ENCODE measurements at regions not wholly inside any gene's neighbourhood (a gene's known extent, or its start where the extent isn't known, plus 50 kb on each side); places are given as distances from the start of the nearest gene placed in this dataset.

GRCh38 chr1:82950606-82951200 is 1048.2 kb downstream of the TTLL7 start:
- no peaks in the 10 kb centered on the region for H3K36me3 ChIP-seq
- no peak for DNase-seq
- H3K27me3 ChIP-seq: no peaks in the 10 kb centered on the region
- H3K9me3 ChIP-seq: no peaks in the 10 kb centered on the region
- 85 to 87% methylated on average over 6 of the region's 6 CpGs for WGBS, 2 donors
- intact Hi-C loops (cut with DNase I): no loop called here
- H3K4me1 ChIP-seq: no peaks in the 10 kb centered on the region
- TF ChIP-seq POLR2A (IDR thresholded peaks at IDR 0.05) (no peak), CTCF (IDR thresholded peaks at IDR 0.05) (no peak)
- H3K4me3 ChIP-seq: no peak overlapping the region
- no peak overlapping the region for H3K27ac ChIP-seq

GRCh38 chr1:82948386-82948785 is 1050.5 kb downstream of the TTLL7 start:
- WGBS, 2 donors: 16 to 29% methylated on average over 1 of the region's 1 CpG
- DNase-seq: no peak
- no peak overlapping the region for H3K4me3 ChIP-seq
- no peak overlapping the region for H3K27ac ChIP-seq
- H3K27me3 ChIP-seq: no peaks in the 10 kb centered on the region
- TF ChIP-seq CTCF (IDR thresholded peaks at IDR 0.05) (no peak), POLR2A (IDR thresholded peaks at IDR 0.05) (no peak)
- H3K9me3 ChIP-seq: no peaks in the 10 kb centered on the region
- no peaks in the 10 kb centered on the region for H3K4me1 ChIP-seq
- H3K36me3 ChIP-seq: no peaks in the 10 kb centered on the region
- intact Hi-C loops (cut with DNase I): no loop called here

DNA sequence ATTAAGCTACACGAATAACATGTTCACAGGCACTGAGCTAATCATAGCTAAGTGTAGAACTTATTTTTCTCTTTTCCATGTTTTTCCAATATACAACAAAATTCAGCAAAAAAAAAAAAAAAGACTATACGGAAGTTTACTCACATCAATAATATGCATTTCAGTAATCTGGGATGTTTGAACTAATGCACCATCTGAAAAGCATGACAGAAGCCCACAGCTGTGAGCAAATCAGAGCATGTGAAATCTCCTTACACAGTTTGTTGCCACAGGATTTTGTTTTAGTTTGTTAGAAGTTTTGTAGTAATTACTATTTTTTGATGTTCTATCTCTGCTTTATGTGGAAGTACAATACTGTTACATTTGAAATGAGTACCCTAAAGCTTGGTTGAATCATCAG is 1051.7 kb downstream of the TTLL7 start:
- H3K36me3 ChIP-seq: no peaks in the 10 kb centered on the region
- H3K4me1 ChIP-seq: no peaks in the 10 kb centered on the region
- no peak overlapping the region for H3K27ac ChIP-seq
- TF ChIP-seq POLR2A (IDR thresholded peaks at IDR 0.05) (no peak), CTCF (IDR thresholded peaks at IDR 0.05) (no peak)
- no peaks in the 10 kb centered on the region for H3K9me3 ChIP-seq
- WGBS, 2 donors: 83 to 93% methylated on average over 2 of the region's 2 CpGs
- intact Hi-C loops (cut with DNase I): no loop called here
- DNase-seq: no peak
- H3K4me3 ChIP-seq: no peak overlapping the region
- H3K27me3 ChIP-seq: no peaks in the 10 kb centered on the region

- H3K27ac ChIP-seq: no peak overlapping the region
Measured at GRCh38 chr1:82946096-82946605, 1052.8 kb downstream of the TTLL7 start.

GRCh38 chr1:82944822-82945221 is 1054.1 kb downstream of the TTLL7 start:
- Histone ChIP-seq H3K9me3 (no peaks in the 10 kb centered on the region), H3K27me3 (no peaks in the 10 kb centered on the region), H3K36me3 (no peaks in the 10 kb centered on the region), H3K4me3 (no peak overlapping the region), H3K27ac (no peak overlapping the region), H3K4me1 (no peaks in the 10 kb centered on the region)
- intact Hi-C loops (cut with DNase I): no loop called here
- WGBS, 2 donors: 63 to 71% methylated on average over 1 of the region's 1 CpG
- no peak for DNase-seq
- TF ChIP-seq POLR2A (IDR thresholded peaks at IDR 0.05) (no peak), CTCF (IDR thresholded peaks at IDR 0.05) (no peak)

More at GRCh38 chr1:82946096-82946605, 1052.8 kb downstream of the TTLL7 start:
- DNase-seq: no peak
- 84 to 90% methylated on average over 3 of the region's 3 CpGs for WGBS, 2 donors
- no peaks in the 10 kb centered on the region for H3K36me3 ChIP-seq
- TF ChIP-seq CTCF (IDR thresholded peaks at IDR 0.05): no peak
- no peak for TF ChIP-seq POLR2A (IDR thresholded peaks at IDR 0.05)
- no peaks in the 10 kb centered on the region for H3K4me1 ChIP-seq
- intact Hi-C loops (cut with DNase I): no loop called here
- H3K27me3 ChIP-seq: no peaks in the 10 kb centered on the region
- no peaks in the 10 kb centered on the region for H3K9me3 ChIP-seq
- no peak overlapping the region for H3K4me3 ChIP-seq
